Ecto neural progenitor cell (in vitro differentiated cells): ENCODE measurements at regions not wholly inside any gene's neighbourhood (a gene's known extent, or its start where the extent isn't known, plus 50 kb on each side); places are given as distances from the start of the nearest gene placed in this dataset.

Experiments used
- DNase-seq: peaks from one replicate; pipeline ENCODE4 v3.0.0-alpha.2; 2018; ENCODE audit warnings: low spot score

DNA sequence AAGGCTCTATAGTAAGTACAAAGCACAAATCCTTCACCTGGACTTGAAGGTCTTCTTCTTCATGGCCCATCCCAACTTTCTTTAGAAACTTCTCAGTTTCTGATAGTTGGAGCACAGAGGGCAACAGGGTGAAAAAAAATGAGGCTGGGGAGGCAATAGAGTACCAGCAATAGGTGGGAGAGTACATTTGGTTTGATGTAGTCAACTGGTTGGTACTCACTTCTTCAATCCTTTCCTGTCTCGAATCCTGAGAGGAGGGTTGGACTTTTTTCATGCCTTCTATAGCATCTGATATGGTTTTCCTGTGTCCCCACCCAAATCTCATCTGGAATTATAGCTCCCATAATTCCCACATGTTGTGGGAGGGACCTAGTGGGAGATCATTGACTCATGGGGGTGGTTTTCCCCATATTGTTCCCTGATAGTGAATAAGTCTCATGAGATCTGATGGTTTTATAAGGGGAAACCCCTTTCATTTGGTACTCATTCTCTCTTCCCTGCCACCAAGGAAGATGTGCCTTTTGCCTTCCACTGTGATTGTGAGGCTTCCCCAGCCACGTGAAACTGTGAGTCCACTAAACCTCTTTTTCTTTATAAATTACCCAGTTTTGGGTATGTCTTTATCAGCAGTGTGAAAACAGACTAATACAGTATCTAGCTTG, 75.9 kb upstream of the LCLAT1 start:
- peak; percentile 8 for DNase-seq

- DNase-seq: peak; percentile 16
These were observed 75.2 kb upstream of the LCLAT1 start for GRCh38 chr2:30371772-30372373.

DNA sequence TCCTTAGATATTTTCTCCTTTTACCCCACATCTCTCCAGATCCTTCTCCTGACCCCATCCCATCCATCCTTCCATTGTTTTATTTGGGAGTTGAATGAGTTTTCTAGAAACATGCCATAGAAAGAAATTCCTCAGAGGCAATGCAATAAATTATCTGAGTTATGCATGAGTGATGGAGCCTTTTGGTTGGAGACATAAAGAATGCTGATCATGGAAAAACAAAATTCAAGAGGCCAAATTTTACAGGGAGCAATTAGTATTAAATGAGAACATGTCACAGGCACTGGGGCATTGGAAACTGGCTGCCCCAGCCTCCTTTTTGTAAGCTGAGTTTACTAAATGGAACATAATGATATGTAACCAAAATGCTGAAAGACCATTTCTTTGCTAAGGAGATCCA, 74.2 kb upstream of the LCLAT1 start:
- DNase-seq: no peak

GRCh38 chr2:30373881-30374302, 73.2 kb upstream of the LCLAT1 start:
- DNase-seq: peak; percentile 30

GRCh38 chr2:30374380-30374779, 72.7 kb upstream of the LCLAT1 start:
- DNase-seq: peak; percentile 22

DNA sequence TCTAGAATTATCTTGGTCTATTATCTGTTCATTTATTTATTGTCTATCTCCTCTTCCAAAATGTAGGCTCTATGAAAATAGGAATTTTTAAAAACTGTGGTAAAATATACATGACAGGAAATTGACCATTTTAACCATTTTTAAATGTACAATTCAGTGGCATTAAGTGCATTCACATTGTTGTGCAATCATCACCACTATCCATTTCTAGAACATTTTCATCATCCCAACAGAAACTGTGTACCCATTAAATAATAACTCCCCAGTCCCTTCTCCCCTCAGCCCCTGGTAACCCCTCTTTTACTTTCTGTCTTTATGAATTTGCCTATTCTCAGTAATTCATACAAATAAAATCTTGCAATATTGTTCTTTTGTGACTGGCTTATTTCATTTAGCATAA, 71.1 kb upstream of the LCLAT1 start:
- DNase-seq: no peak

- DNase-seq: no peak
These were observed 67.6 kb upstream of the LCLAT1 start for GRCh38 chr2:30379481-30379880.

GRCh38 chr2:30380824-30381223, 66.2 kb upstream of the LCLAT1 start:
- DNase-seq: no peak

GRCh38 chr2:30382162-30382783, 64.8 kb upstream of the LCLAT1 start:
- no peak for DNase-seq

- DNase-seq: no peak
These were observed 64.1 kb upstream of the LCLAT1 start for GRCh38 chr2:30382995-30383394.

GRCh38 chr2:30385327-30385726, 61.7 kb upstream of the LCLAT1 start:
- peak; percentile 73 for DNase-seq

- DNase-seq: no peak
These were observed 54.9 kb upstream of the LCLAT1 start for GRCh38 chr2:30392097-30392496.

DNA sequence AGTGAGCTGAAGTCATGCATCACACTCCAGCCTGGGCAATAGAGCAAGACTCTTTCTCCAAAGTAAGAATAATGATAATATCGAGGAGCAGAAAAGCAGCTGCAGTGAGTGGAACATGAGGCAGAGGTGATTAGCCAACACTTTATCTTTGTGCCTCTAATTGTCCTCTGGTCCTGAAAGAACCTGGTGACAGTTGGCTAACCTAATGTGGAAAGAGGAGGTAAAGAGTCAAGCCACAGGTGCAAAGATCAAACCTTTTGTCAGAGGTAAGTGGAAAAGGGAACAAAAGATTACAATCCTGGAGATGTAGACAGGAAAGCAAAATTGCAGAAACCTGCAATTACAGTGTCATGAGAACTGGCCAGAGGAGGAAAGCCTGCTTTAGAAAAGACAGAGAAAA, 53.5 kb upstream of the LCLAT1 start:
- DNase-seq: no peak

DNA sequence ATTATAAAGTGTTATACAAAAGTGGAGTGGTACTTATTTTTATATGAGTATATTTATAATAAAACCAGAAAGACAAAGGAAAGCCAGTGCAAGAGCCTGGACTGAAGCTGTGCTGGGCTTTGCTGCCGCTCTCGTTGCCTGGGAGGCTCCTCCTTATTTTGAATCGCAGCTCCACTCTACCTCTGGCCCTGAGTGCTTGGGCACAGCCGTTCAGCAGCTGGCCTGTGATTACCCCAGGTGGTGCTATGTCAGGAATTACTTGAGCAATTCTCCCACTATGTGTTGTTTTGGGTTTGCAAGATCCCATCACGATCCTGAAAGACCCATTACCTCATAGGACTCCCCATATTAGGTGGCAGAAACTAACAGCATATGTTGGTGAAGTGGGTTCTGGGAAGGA, 53.0 kb upstream of the LCLAT1 start:
- DNase-seq: no peak

DNA sequence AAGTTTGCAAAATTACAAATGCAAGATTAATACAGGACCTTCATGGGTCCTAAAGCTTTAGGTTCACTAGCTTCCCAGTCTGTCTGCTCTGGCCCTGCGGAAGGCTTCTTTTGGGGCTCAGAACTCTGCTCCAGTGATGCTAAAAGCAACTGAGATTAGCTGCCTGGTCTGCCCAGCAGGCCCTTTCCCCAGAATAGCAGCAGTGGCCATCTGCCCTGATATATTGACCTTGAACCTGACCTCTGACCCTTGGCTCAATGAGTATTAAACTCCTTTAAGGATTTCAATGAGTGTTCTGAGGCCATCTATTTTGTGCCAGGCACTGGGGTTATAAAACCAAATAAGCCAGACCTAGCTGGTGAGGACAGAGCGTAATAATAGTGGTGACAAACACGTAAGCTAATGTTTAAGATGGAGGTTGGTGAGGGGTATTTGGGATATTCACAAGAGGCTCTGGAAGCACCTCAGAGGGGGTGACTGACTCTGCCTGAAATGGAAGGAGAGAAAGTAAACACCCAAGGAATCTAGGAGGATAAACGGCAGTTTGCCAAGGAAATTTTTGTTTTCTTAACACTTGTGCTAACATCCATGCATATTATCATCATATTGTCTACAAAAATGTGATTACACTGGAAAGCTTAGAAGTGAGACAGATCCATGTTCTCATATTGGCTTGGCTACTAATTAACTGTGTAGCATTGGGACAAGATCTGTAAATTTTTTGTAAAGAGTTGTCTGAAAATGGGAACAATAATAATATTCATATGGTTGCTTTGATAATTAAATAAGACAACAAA, 50.4 kb upstream of the LCLAT1 start:
- no peak for DNase-seq
